Gastrocnemius medialis (tissue), 4 donors: ENCODE measurements at regions not wholly inside any gene's neighbourhood (a gene's known extent, or its start where the extent isn't known, plus 50 kb on each side); places are given as distances from the start of the nearest gene placed in this dataset.

Experiments used
- ATAC-seq, 2 donors: fragments of 150-250 bp; one replicate each; pipeline ENCODE4 v1.9.1; 2016
- DNase-seq, 2 donors: peaks; one replicate each; pipeline ENCODE4 v3.0.0-alpha.2; 2019
- H3K27ac ChIP-seq, 4 donors: fragments of 200-600 bp; sonication (generic); 1 replicate in 1 of 4; 2 replicates in 3 of 4; pipeline ENCODE4 v1.5.1; 2016 to 2018; ENCODE audit warnings: mild to moderate bottlenecking in 2 of 4, moderate library complexity in 1 of 4
- H3K27me3 ChIP-seq, 3 donors: fragments of 200-600 bp; sonication (generic) in 2 of 3; 1 replicate in 1 of 3; 2 replicates in 2 of 3; pipeline versions ENCODE4 v1.5.1 to v1.6.0; 2016 to 2019; ENCODE audit warnings: mild to moderate bottlenecking in 1 of 3, moderate library complexity in 1 of 3
- H3K36me3 ChIP-seq, 2 donors: fragments of 200-600 bp; sonication (generic) in 1 of 2; one replicate each; pipeline ENCODE4 v1.5.1; 2017 to 2018
- H3K4me1 ChIP-seq, 2 donors: fragments of 200-600 bp; sonication (generic) in 1 of 2; one replicate each; pipeline ENCODE4 v1.5.1; 2016 to 2017; ENCODE audit warnings: mild to moderate bottlenecking in 2 of 2
- H3K4me3 ChIP-seq, 4 donors: fragments of 200-600 bp; sonication (generic) in 3 of 4; 1 replicate in 1 of 4; 2 replicates in 3 of 4; pipeline ENCODE4 v1.5.1; 2016 to 2019; ENCODE audit warnings: mild to moderate bottlenecking in 2 of 4
- H3K9me3 ChIP-seq, 3 donors: fragments of 200-600 bp; sonication (generic) in 2 of 3; 1 replicate in 1 of 3; 2 replicates in 2 of 3; pipeline ENCODE4 v1.5.1; 2016 to 2019
- CTCF ChIP-seq, 5 experiments: fragments of 450-650 bp in 3 of 5; fragments of 200-600 bp in 2 of 5; sonication (generic) in 2 of 5; IDR thresholded peaks in 4 of 5; conservative IDR thresholded peaks in 1 of 5; 1 replicate in 4 of 5; 2 replicates in 1 of 5; pipeline ENCODE4 v1.5.1; 2016 to 2019; ENCODE audit warnings: antibody characterized with exemption in 5 of 5, mild to moderate bottlenecking in 3 of 5, moderate library complexity in 3 of 5
- POLR2A ChIP-seq, 2 donors: fragments of 450-650 bp; IDR thresholded peaks; one replicate each; pipeline ENCODE4 v1.6.1; 2017; ENCODE audit warnings: antibody characterized with exemption in 2 of 2, mild to moderate bottlenecking in 2 of 2, moderate library complexity in 2 of 2
- in situ Hi-C, 4 donors: fragments of 200-750 bp; cut with MboI; loops; one replicate each; pipeline versions ENCODE4 v1.15.0 to v1.8.0; 2017; ENCODE audit warnings: low sequenced_read_pairs in 4 of 4
- intact Hi-C: fragments of 100-400 bp; cut with DNase I; formaldehyde crosslinking; loops from one replicate; pipeline ENCODE4 v1.15.1; 2023; ENCODE audit warnings: low total_unique reads

- Histone ChIP-seq H3K27me3 (no peaks in the 10 kb centered on the region), H3K27ac (peak overlapping the region; percentile 80 to 96 (median 91)), H3K4me1 (peaks cover 69 to 76% of the 10 kb centered on the region in 2 donors), H3K36me3 (no peaks in the 10 kb centered on the region), H3K9me3 (no peaks in the 10 kb centered on the region), H3K4me3 (no peak overlapping the region)
- in situ Hi-C loops (loop anchor here in 2 of 4 donors (5.0 to 10.0 kb wide), 2 partner anchors 63 to 65 kb away; no protein-coding TSS in a partner anchor), intact Hi-C loops (no loop called here)
- no peak for ATAC-seq
- no peak for TF ChIP-seq POLR2A (IDR thresholded peaks at IDR 0.05)
- no peak for TF ChIP-seq CTCF (IDR thresholded peaks at IDR 0.05 in 4 of 5, conservative IDR thresholded peaks at IDR 0.05 in 1 of 5)
- no peak for DNase-seq
Observed at GRCh38 chr1:9440261-9440660, 99.0 kb upstream of the SLC25A33 start.

- no peak for ATAC-seq
- in situ Hi-C loops (loop anchor here in 2 of 4 donors (5.0 to 10.0 kb wide), 2 partner anchors 63 to 66 kb away; no protein-coding TSS in a partner anchor), intact Hi-C loops (no loop called here)
- Histone ChIP-seq H3K27me3 (no peaks in the 10 kb centered on the region), H3K4me1 (peaks cover 69 to 73% of the 10 kb centered on the region in 2 donors), H3K9me3 (no peaks in the 10 kb centered on the region), H3K27ac (peak overlapping the region; percentile 80 to 96 (median 91)), H3K4me3 (no peak overlapping the region), H3K36me3 (no peaks in the 10 kb centered on the region)
- DNase-seq, result peak in 1 of 2 donors; percentile 46
- TF ChIP-seq CTCF (IDR thresholded peaks at IDR 0.05 in 4 of 5, conservative IDR thresholded peaks at IDR 0.05 in 1 of 5) (no peak), POLR2A (IDR thresholded peaks at IDR 0.05) (no peak)
Observed at GRCh38 chr1:9440763-9441194, 98.5 kb upstream of the SLC25A33 start.

- peak; percentile 74 to 76 for DNase-seq
- no peak overlapping the region for H3K4me3 ChIP-seq
- H3K9me3 ChIP-seq, result no peaks in the 10 kb centered on the region
- no peaks in the 10 kb centered on the region for H3K36me3 ChIP-seq
- H3K27me3 ChIP-seq, result no peaks in the 10 kb centered on the region
- H3K27ac ChIP-seq, result peak overlapping the region; percentile 80 to 96 (median 91)
- H3K4me1 ChIP-seq, result peaks cover 66% of the 10 kb centered on the region in 2 donors
- peak in 1 of 2 donors; percentile 7 for ATAC-seq
- intact Hi-C loops (no loop called here), in situ Hi-C loops (loop anchor here in 2 of 4 donors (5.0 to 10.0 kb wide), 2 partner anchors 64 to 67 kb away; no protein-coding TSS in a partner anchor)
- peak in 1 of 2 donors; percentile 36 for TF ChIP-seq POLR2A (IDR thresholded peaks at IDR 0.05)
- no peak for TF ChIP-seq CTCF (IDR thresholded peaks at IDR 0.05 in 4 of 5, conservative IDR thresholded peaks at IDR 0.05 in 1 of 5)
Observed at GRCh38 chr1:9441451-9442133, 97.7 kb upstream of the SLC25A33 start.

GRCh38 chr1:9442278-9442846 is 96.9 kb upstream of the SLC25A33 start:
- no peaks in the 10 kb centered on the region for H3K27me3 ChIP-seq
- intact Hi-C loops, result no loop called here
- TF ChIP-seq POLR2A (IDR thresholded peaks at IDR 0.05) (no peak), CTCF (IDR thresholded peaks at IDR 0.05 in 4 of 5, conservative IDR thresholded peaks at IDR 0.05 in 1 of 5) (no peak)
- H3K4me3 ChIP-seq, result no peak overlapping the region
- peaks cover 65% of the 10 kb centered on the region in 2 donors for H3K4me1 ChIP-seq
- H3K36me3 ChIP-seq, result no peaks in the 10 kb centered on the region
- peak overlapping the region; percentile 80 to 96 (median 91) for H3K27ac ChIP-seq
- ATAC-seq (peak; percentile 17 to 28), DNase-seq (peak; percentile 32 to 69)
- in situ Hi-C loops, result loop anchor here in 2 of 4 donors (5.0 to 10.0 kb wide), 2 partner anchors 65 to 68 kb away; no protein-coding TSS in a partner anchor
- H3K9me3 ChIP-seq, result no peaks in the 10 kb centered on the region
